Lung microvascular endothelial cell (primary cell): ENCODE measurements at regions not wholly inside any gene's neighbourhood (a gene's known extent, or its start where the extent isn't known, plus 50 kb on each side); places are given as distances from the start of the nearest gene placed in this dataset.
A peak's percentile ranks its signal among the peaks of the same experiment; 100 is the strongest.

Experiments used
- DNase-seq, 2 donors: peaks; one replicate each; pipeline versions ENCODE4 v3.0.0 to v3.0.0-alpha.2; 2010; ENCODE audit warnings: low read depth in 2 of 2

DNA sequence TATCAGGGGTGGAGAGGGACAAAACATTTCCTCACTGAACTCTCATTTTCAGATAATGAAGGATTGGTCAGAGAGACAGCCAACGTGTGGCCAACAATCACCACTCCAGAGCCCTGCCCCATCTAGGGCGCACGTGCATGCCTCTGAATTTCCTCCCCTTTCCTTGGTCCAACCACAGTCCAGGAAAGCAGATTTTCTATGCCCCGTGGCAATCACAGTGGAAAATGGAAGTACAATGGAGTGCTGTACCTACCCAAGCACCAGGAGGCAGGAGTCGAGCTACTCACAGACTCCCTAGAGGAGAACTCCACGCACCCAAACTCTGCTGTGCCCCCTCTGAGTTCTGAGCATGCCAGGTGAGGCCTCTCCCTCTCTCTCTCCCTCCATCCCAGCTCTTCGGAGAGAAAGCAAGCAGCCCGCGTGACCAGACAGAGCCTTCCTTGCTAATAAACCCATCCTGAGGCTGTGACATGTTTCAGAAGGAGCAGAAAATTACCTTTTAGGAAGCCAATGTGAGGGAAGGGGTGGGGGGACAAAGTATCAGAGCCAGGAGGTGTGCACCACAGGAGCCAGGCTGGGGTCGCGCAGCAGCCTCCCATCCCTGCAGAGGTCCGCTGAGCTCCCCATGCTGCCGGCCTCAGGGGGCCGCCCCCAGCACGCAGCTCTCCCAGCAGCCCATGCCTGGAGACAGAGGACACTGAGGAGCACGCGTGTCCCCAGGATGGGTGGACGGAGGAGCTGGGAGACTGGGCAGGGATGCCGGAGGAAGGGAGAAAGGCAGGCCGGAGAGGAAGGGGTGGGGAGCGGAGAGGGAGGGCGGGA lies 73.4 kb downstream of the PITPNM2 start:
- DNase-seq = peak in 1 of 2 donors; percentile 42

- peak; percentile 35 to 68 for DNase-seq
Measured at GRCh38 chr12:123076604-123077297, 74.1 kb downstream of the PITPNM2 start.

DNA sequence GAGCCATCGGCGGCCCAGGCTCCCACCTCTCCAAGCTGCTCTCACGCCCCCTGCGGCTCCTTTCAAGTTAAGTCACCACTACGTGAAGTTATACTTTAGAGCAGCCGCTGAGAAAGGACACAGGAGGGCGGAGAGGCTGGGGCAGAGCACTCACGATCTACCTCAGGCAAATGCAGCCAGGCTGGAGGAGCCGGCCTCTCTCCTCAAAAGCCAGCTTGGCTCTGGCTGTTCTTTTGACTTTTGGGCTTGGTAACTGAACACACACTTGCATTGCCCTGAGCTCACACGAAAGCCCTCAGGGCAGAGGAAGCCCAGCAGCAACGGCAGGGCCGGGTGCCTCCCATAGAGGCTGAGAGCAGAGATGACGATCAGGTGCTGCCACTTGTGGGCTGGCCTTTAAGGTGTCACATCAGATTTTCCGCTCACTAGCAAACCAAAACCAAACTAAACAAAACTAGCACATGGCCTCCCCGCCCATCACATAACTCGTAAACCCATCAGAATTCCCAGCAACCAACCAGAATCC lies 75.2 kb downstream of the PITPNM2 start:
- DNase-seq = peak in 1 of 2 donors; percentile 50

DNA sequence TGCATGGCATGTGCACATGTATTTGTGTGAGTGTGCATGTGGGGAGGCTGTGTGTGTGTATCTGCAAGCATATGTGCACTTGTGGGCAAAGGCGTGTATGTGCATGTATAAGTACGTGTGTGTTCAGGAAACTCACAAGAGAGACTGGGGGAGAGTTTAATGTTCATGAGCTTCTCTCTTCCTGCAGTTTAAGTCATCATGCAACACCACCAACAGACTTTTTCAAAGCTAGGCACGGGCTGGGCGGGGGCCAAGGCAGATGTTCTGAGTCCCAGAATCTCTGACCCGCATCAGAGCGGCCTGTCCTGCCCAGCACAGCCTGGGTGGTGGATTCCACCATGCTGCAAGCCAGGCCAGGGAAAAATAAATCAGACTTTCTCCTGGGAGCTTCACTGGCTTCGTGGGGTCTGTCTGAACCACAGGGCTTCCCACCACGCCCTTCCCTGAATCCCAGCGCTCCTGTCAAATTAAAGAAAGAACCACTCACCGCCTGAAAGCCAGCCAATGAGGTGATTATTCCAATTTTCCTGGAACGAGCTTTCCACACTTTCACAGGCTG lies 75.7 kb downstream of the PITPNM2 start:
- DNase-seq = no peak

GRCh38 chr12:123073962-123074801 lies 76.7 kb downstream of the PITPNM2 start:
- no peak for DNase-seq

DNA sequence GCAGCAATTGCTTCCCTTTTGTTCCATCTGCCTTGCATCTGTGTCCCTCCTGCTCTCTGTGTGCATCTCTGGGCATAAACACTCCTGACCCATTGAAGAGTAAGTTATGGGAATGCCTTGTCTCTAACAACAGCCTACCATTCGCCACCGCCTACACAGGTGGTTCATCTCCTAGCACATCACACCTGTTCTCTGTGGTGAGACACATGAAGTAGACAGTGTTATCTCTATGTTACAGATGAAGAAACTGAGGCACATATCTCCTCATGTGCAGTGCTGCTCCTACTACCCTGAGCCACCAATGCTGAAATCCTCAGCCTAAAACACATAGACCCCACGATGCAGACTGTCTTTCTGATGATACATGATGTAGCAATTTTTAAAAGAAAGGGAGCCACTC lies 77.6 kb downstream of the PITPNM2 start:
- DNase-seq = no peak

DNA sequence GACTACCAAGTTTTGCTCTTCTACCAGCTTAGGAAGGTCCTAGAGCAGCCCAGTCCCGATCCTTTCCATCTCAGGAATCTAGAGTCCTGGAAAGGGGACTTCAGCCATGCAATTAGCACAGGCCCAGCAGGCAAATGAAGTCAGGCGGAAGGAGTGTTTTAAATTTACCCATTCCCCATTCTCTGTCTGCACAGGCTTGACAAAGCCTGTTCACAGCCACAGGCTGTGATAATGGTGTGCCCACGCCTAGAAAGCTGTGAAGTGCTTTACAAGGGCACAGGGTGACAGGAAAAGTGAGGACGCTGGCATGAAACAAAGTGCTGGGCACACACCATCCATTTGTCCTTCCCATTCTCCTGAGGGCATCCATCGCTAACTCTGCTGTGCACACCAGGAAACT lies 79.0 kb downstream of the PITPNM2 start:
- DNase-seq = no peak

- DNase-seq = no peak
Measured at GRCh38 chr12:123071099-123071800, 79.6 kb downstream of the PITPNM2 start.

DNA sequence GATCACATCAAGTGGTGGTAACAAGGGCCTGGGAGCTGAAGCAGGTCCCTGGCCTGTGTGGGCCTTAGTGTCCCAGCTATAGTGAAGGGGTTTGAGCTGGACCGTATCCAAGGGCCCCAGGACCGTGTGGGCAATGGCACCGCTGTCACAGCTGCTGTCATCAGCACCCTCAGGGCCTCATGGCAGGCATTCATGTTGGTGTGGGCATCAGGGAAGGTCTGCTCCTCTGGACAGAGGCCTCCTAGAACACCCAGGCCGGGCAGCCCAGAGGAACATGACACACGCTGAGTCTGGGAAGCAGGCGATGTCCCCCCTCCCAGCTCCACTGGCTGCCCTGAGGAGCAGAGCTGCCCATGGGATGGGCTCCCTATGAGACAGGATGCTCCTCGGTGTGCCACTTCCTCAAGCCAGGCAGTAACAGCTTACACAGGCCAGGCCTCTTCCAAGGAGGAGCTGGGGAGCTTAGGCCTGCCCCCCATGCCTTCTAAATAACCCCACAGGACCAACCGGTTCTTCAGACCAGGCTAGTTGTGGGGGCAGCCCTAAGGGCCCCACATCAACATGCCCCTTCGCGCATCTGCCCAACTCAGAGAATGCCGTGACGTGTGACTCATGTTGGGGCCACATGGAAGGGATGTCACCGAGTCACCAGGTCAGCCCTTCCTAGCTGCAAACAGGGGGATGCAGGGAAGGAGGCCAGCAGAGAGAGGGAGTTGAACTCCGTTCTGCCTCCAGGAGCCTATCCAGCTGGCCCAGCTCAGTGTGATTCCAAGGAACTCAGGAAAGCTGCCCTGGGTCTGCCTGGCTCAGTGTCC lies 80.4 kb downstream of the PITPNM2 start:
- DNase-seq = peak in 1 of 2 donors; percentile 28

GRCh38 chr12:123069436-123070266 lies 81.2 kb downstream of the PITPNM2 start:
- DNase-seq = no peak

DNA sequence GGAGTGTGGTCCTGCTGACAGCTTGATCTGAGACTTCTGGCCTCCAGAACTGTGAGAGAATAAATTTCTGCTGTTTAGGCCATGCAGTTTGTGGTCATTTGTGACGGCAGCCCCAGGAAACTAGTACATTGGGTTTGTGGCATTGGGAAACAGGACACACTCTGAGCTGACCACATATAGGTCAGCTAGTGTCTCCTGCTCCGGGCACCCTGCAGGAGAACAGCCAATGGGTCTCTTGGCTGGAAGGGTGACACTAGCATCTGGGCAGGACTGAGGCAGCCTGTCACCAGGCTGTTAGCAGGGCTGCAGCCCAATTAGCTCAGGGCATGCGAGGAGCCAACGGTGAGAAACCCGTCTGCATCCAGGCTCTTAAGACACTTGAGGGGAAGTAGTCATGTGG lies 83.2 kb downstream of the PITPNM2 start:
- DNase-seq = no peak

- DNase-seq = no peak
Measured at GRCh38 chr12:123066384-123066710, 84.5 kb downstream of the PITPNM2 start.

DNA sequence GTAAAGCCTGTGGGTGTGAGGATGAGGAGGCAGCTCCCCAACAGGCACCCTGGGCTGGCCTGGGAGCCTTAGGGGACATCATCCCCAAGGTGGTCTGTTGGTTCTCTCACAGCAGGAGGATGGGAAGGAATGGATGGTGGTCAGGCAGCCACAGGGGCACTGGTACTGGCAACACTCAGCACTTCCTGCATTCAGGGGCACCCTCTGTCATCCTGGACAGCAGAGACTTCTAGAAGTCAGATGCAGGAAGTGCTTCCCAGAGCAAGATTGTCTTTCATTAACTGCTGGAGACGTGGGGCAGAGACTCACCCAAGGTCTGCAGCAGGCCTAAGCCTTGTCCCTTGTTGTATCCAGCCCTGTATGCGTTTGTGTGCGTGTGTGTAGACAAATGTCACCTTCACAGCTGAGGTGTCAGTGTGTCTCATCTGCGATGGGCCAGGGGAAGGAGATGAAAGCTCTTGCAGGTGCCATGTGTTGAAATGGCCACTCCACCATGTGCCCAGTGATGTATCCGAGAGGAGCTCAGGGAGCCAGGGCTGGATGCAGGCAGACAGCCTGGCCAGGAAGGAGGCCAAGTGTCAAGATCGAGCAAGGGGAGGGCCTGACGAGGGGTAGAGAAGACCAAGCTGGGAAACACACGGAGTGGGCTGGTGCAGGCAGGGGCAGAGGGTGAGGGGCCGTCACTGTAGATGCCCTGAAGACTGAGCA lies 85.1 kb downstream of the PITPNM2 start:
- peak in 1 of 2 donors; percentile 15 for DNase-seq

DNA sequence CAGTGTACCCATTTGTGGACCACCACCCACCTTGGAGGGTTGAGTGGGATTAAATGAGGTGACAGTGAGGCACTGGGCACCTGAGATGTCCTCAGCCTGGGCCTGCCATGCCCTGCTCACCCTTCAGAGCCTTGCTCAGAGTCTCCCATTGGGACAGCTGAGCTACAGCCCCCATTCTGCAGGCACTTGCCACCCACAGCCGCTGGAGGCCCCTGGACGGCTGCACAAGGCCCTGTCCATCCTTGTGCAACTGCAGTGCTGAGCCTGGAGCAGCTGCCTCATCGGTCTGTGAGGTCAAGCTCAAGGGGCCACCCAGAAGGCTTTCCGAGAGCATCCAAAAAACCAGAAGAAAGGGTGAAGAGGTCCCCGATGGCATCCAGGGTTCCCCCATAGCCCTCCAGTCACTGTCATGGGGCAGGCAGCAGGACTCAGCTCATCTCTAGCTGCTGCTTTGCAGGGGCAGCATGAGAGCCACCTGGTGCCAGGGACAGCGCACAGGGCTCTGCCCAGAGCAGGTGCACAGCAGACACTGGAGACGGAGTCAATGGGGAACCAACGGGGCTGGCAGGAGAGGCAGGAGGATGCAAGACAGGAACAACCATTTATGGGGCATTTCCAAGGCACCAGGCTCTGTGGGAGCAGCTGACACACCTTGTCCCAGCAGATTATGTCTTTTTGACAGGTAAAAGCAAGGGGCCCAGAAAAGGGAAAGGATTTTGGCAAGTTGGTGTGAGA lies 84.6 kb downstream of the ARL6IP4 start:
- DNase-seq = no peak

DNA sequence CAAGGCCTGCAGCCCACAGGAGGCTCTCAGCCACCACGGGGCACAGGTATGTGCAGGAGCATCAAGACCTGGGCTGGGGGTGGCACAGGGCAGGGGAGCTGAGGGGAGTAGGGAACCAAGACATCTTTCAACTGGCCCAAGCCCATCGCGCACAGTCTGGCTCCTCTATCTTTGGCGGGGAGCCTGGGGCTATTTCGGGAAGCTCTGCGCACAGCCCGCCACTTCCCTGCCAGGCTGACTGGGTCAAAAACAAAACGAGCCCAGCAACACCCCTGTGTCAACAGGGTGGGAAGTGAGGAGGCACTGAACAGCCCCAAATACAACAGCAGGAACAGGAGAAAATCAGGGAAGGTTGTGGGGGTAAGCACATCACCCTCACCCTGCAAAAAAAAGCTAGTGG lies 83.9 kb downstream of the ARL6IP4 start:
- no peak for DNase-seq

DNA sequence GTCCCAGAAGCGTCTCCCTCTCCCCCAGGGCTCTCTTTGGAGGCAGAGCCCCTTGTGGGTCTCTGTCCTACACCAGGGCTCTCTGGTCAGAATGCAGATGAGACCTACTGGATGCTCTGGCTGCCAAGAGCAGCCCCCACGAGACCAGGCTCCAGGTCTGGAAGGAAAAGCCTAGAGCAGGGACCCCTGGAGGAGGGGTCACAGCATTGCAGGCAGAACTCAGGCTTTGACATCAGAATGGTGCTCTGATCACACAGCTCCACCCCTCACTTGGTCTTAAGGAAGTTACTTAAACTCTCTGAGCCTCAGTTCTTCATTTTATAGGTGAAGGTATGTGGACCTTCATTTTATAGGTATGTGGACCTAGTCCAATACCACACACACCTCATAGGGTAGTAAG lies 83.1 kb downstream of the ARL6IP4 start:
- DNase-seq = peak; percentile 33 to 34

DNA sequence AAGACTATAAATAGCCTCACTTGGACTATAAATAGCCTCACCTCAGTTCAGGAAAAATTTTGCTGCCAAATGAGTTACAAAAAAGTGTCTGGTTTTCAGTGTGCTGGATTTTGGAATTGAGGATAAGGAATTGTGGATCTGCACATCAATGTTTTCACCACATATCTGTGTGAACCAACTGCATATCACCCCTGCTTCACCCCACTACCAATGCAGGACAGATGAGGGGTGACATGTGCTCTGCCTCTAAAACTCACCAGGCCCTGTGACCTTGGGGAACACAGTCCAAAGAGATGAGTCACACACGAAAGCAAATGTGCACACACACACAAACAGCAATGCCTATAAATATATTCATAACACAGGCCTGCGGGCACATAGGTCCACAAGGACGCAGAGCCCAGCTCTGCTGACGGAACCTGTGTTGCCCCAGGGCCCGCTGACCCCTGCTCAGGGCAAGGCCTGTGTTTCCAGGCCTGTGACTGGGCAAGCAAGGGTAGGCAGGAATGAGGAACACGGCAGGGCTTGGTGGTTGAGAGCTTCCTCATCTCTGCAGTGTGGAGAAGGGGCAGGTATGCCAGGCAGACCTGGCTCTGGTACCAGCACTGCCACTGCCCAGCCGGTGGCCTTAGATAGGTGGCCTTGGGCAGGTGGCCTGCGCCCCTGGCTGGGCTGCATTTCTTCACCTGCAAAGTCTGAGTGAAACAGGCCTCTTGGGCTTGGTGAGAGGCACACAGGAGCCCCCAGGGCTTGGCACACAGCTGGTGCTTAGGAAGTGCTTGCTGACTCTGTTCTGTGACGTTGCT lies 82.4 kb downstream of the ARL6IP4 start:
- peak; percentile 39 to 63 for DNase-seq
